ENCODE measurements at regions not wholly inside any gene's neighbourhood (a gene's known extent, or its start where the extent isn't known, plus 50 kb on each side); places are given as distances from the start of the nearest gene placed in this dataset.

GRCh38 chr3:103173940-103174339, 739.1 kb downstream of the ZPLD1 start:
- TF ChIP-seq, protein P1, sequence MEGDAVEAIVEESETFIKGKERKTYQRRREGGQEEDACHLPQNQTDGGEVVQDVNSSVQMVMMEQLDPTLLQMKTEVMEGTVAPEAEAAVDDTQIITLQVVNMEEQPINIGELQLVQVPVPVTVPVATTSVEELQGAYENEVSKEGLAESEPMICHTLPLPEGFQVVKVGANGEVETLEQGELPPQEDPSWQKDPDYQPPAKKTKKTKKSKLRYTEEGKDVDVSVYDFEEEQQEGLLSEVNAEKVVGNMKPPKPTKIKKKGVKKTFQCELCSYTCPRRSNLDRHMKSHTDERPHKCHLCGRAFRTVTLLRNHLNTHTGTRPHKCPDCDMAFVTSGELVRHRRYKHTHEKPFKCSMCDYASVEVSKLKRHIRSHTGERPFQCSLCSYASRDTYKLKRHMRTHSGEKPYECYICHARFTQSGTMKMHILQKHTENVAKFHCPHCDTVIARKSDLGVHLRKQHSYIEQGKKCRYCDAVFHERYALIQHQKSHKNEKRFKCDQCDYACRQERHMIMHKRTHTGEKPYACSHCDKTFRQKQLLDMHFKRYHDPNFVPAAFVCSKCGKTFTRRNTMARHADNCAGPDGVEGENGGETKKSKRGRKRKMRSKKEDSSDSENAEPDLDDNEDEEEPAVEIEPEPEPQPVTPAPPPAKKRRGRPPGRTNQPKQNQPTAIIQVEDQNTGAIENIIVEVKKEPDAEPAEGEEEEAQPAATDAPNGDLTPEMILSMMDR (IDR thresholded peaks at IDR 0.05; ENCODE audit: control extremely low read depth, extremely low read depth, low read depth, missing control alignments) = no peak
- POLR2A ChIA-PET = no interaction called here
- no peak for DNase-seq (ENCODE audit: extremely low spot score)
- CTCF ChIA-PET = interaction anchor here (1.3 to 1.5 kb wide), 2 partner anchors 14 to 16 kb away, joined by 3 read pairs; no protein-coding TSS in a partner anchor

GRCh38 chr3:103181160-103181559, 746.3 kb downstream of the ZPLD1 start:
- TF ChIP-seq, protein P1 (IDR thresholded peaks at IDR 0.05; ENCODE audit: control extremely low read depth, extremely low read depth, low read depth, missing control alignments) = no peak
- POLR2A ChIA-PET = no interaction called here
- CTCF ChIA-PET = no interaction called here
- no peak for DNase-seq (ENCODE audit: extremely low spot score)

GRCh38 chr3:103184772-103185171, 750.0 kb downstream of the ZPLD1 start:
- ChIA-PET POLR2A (no interaction called here), CTCF (interaction anchor here (0.9 kb wide), 1 partner anchor 29 kb away, joined by 3 read pairs; no protein-coding TSS in a partner anchor)
- TF ChIP-seq, protein P1 (IDR thresholded peaks at IDR 0.05; ENCODE audit: control extremely low read depth, extremely low read depth, low read depth, missing control alignments) = no peak
- no peak for DNase-seq (ENCODE audit: extremely low spot score)

GRCh38 chr3:103189941-103190340, 755.1 kb downstream of the ZPLD1 start:
- POLR2A ChIA-PET = no interaction called here
- no peak for DNase-seq (ENCODE audit: extremely low spot score)
- TF ChIP-seq, protein P1 (IDR thresholded peaks at IDR 0.05; ENCODE audit: control extremely low read depth, extremely low read depth, low read depth, missing control alignments) = no peak
- CTCF ChIA-PET = interaction anchor here (1.1 to 1.2 kb wide), 2 partner anchors 16 to 23 kb away, joined by 3 read pairs; no protein-coding TSS in a partner anchor

DNA sequence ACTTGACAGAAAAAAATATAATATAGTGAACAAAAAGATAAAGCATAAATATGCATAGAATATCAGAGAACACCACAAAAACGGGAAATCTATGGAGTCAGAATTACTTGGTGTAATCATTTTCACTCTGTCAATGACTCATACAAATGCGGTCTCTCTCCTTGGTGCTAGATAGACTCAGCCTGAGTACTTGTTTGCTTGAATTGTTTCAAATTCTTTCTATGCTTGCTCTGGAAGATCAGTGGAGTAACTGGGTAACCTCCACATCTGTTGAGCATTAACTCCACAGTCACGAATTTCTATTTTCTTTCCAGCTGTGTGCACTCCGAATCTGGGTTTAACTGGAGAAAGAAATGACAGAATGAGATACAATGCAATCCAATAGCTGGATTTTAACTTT, 760.4 kb downstream of the ZPLD1 start:
- ChIA-PET CTCF (interaction anchor here (1.2 kb wide), 2 partner anchors 8 to 9 kb away, joined by 3 read pairs; no protein-coding TSS in a partner anchor), POLR2A (no interaction called here)
- no peak for DNase-seq (ENCODE audit: extremely low spot score)
- TF ChIP-seq, protein P1 (IDR thresholded peaks at IDR 0.05; ENCODE audit: control extremely low read depth, extremely low read depth, low read depth, missing control alignments) = no peak

- DNase-seq (ENCODE audit: extremely low spot score) = no peak
- CTCF ChIA-PET = interaction anchor here (1.1 kb wide), 1 partner anchor 20 kb away, joined by 3 read pairs; no protein-coding TSS in a partner anchor
- POLR2A ChIA-PET = no interaction called here
- TF ChIP-seq, protein P1 (IDR thresholded peaks at IDR 0.05; ENCODE audit: control extremely low read depth, extremely low read depth, low read depth, missing control alignments) = no peak
Observed at GRCh38 chr3:103203441-103203840, 768.6 kb downstream of the ZPLD1 start.

Data from GM10248 (cell line).